Endothelial cell of hepatic sinusoid (primary cell): ENCODE measurements at regions not wholly inside any gene's neighbourhood (a gene's known extent, or its start where the extent isn't known, plus 50 kb on each side); places are given as distances from the start of the nearest gene placed in this dataset.
"Not testable (repeated sequence)": the region's sequence is repeated elsewhere in the genome, so short reads cannot be mapped to it uniquely, and the experiment has no call there.

Experiments used
- in situ Hi-C: cut with HindIII; loops from 2 replicates; pipeline ENCODE4 v1.10.0; 2017; ENCODE audit warnings: low sequenced_read_pairs

- in situ Hi-C loops: no loop called here
Observed at GRCh38 chr22:25449781-25450317, 114.6 kb upstream of the GRK3 start.

GRCh38 chr22:25451480-25452114, 112.9 kb upstream of the GRK3 start:
- in situ Hi-C loops: no loop called here

- in situ Hi-C loops: no loop called here
Observed at GRCh38 chr22:25452116-25452700, 112.3 kb upstream of the GRK3 start.

- in situ Hi-C loops: no loop called here
Observed at GRCh38 chr22:25453058-25453457, 111.4 kb upstream of the GRK3 start.

- in situ Hi-C loops: no loop called here
Observed at GRCh38 chr22:25453557-25453956, 110.9 kb upstream of the GRK3 start.

DNA sequence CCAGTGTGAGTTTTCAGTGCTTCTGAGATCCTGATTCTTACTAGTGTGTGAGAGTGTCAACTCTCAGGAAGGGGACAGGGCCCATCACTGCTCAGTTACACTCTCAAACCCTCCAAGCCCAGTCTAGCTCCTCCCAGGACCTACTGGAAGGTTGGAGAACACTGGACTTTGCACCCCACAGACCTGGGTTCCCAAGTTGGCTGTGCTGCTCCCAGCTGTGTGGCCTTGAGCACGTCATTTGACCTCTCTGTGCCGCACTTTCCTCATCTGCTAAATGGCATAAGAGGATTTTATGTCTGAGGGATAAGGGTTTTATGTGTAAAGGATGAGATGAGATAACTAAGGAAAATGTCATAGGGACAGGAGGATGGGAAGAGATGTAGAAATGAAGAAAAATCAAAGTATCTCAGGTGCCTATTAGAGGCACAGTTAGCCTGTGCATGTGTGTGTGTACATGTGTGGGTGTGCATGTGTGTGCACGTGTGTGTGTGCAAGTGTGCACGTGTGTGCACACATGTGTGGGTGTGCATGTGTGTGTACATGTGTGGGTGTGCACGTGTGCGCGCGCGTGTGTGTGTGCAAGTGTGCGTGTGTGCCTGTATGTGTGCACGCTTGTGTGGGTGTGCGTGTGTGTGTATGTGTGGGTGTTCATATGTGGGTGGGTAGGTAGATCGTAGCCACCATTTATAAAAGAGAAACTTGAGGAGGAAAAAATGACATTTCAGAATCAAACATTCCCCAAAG, 108.0 kb upstream of the GRK3 start:
- in situ Hi-C loops: not testable (repeated sequence)

DNA sequence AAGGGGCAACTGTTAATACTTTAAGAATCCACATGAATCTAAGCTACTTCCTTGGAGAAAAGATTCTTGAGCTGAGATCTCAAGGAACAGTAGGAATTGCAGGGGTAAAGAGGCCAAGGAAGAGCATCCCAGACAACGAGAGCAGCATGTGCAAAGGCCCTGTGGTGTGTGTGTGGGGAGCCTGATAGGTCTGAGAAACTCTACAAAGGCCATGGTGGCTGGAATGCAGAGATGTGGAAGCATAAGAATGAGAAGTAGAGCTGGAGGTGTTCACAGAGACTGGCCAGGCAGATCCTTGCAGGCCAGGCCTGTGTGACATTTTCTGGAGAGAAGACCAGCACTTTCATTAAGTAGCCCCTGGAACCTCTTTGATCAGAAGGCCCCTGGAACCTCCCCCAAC, 105.8 kb upstream of the GRK3 start:
- in situ Hi-C loops: not testable (repeated sequence)

DNA sequence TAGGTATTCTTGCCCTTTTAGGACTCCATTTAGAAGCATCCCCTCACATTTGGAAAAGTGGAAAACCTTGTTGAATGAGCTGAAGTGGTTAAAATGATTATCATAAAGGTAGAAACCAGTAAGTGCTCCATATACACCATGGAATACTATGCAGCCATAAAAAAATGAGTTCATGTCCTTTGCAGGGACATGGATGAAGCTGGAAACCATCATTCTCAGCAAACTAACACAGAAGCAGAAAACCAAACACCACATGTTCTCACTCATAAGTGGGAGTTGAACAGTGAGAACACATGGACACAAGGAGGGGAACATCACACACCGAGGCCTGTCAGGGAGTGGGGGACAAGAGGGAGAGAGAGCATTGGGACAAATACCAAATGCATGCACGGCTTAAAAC, 103.8 kb upstream of the GRK3 start:
- in situ Hi-C loops: not testable (repeated sequence)

GRCh38 chr22:25461301-25461700, 103.2 kb upstream of the GRK3 start:
- in situ Hi-C loops: no loop called here

- in situ Hi-C loops: not testable (repeated sequence)
Observed at GRCh38 chr22:25462474-25463346, 101.8 kb upstream of the GRK3 start.

GRCh38 chr22:25463347-25463628, 101.2 kb upstream of the GRK3 start:
- in situ Hi-C loops: not testable (repeated sequence)

DNA sequence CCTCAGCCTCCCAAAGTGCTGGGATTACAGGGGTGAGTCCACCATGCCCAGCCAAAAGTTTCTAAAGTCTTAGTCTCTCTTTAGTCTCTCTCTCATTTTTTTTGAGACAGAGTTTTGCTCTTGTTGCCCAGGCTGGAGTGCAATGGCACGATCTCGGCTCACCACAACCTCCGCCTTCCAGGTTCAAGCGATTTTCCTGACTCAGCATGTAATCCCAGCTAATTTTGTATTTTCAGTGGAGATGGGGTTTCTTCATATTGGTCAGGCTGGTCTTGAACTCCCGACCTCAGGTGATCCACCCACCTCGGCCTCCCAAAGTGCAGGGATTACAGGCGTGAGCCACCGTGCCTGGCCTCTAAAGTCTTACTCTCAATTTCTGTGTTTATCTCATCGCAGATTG, 100.1 kb upstream of the GRK3 start:
- in situ Hi-C loops: not testable (repeated sequence)

GRCh38 chr22:25465949-25466348, 98.5 kb upstream of the GRK3 start:
- in situ Hi-C loops: no loop called here

DNA sequence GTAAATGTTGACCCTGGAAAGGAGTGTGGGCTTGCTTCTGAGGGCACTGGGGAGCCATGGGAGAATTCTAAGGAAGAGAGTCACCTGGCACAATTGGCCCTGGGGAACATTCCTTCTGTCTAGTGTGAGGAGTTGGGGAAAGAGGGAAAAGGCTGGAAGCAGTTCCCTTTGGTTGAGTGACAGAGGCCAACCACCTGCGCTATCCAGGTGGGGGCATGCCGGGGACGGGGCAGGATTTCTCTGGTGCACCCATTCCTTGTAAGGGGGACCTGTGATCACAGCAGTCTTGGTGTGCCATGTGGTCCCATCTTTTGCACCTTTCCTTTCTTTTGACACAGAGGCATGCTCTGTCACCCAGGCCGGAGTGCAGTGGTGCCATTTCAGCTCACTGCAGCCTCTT, 92.1 kb upstream of the GRK3 start:
- in situ Hi-C loops: no loop called here

DNA sequence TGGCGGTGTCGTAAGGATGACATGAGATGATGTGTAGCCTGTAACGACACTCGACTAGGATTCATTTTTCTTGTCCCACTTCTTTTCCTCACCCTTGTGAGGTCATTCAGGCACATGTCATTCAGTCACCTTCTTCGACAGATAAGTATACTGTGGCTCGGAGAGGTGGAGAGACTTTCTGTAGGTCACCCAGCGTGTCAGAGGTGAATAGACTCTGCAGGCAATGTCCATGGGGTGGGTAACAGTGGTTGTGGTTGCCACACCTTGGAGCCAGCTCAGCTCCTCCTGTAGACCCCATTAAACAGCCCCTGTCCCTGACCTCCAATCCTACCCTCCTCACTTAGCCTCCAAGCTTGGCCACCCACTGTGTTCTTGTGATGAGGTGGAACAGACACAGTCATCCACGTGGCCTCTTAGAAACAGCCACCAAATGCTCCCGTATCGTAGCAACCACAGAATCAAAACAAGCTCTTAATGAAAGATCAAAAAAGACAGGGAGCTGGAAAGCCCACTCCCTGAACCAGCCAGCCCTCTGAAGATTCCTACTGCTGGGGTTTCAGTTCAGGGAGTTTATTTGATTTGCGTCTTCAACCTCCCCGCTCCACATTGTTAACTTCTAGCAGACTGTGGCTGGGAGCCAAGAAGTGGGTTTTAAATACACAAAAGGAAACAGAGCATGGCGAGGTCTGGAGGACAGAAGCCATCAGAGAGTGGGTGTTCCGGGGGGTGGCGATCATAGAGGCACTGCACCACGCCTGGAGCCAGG, 89.0 kb upstream of the GRK3 start:
- in situ Hi-C loops: loop anchor here (5.0 to 25.0 kb wide), 2 partner anchors 37 to 287 kb away; no protein-coding TSS in a partner anchor

- in situ Hi-C loops: loop anchor here (5.0 to 25.0 kb wide), 2 partner anchors 35 to 285 kb away; no protein-coding TSS in a partner anchor
Observed at GRCh38 chr22:25477358-25477757, 87.1 kb upstream of the GRK3 start.

- in situ Hi-C loops: loop anchor here (5.0 to 25.0 kb wide), 2 partner anchors 34 to 284 kb away; no protein-coding TSS in a partner anchor
Observed at GRCh38 chr22:25478111-25478510, 86.4 kb upstream of the GRK3 start.

DNA sequence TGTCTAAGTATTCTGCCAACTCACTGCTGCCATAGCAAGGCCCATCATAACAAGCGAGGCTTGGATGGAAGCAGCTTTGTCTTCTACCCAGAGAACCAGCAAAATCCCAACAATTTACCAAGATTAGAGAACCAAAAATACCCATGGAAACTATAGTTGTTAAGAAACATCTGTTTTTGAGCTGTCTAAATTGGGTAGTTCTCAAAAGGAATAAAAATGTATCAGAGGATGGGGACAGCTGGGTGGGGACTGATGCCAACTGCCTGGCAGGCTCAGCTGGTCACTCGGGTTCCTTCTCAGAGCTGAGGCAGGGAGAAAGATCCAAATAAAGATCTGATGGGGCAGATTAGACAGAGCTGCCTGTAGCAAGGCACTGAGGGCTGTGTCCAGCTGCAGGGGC, 85.9 kb upstream of the GRK3 start:
- in situ Hi-C loops: loop anchor here (5.0 to 25.0 kb wide), 2 partner anchors 34 to 284 kb away; no protein-coding TSS in a partner anchor

GRCh38 chr22:25480868-25481267, 83.6 kb upstream of the GRK3 start:
- in situ Hi-C loops: loop anchor here (25.0 kb wide), 1 partner anchor 281 kb away; no protein-coding TSS in a partner anchor
